ENCODE measurements at regions not wholly inside any gene's neighbourhood (a gene's known extent, or its start where the extent isn't known, plus 50 kb on each side); places are given as distances from the start of the nearest gene placed in this dataset.

DNA sequence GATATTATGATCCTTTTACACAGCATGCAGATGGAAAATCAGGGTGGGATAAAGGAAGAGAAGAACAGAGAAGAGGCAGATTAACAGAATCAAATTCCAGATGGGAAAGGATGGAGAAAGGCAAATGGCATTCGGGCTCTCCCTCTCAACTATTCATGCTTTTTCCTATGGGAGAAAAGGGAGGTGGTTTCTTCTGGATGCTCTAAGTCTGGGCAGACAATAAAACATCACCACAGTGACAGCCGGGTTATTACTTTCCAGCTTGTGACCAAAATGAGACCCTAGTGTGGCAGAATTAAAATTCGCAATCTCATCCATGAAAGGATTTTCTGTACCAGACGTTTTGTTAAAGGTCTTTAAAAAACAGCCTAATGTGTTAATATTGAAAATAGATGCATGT is 440.7 kb downstream of the RND3 start:
- no peak for DNase-seq
- no peaks in the 10 kb centered on the region for H3K27me3 ChIP-seq (ENCODE audit: control insufficient read depth, insufficient read depth, low read length)
- H3K36me3 ChIP-seq (replicated peaks; ENCODE audit: control insufficient read depth, insufficient read depth, low read length): no peaks in the 10 kb centered on the region
- no peak overlapping the region for H3K4me3 ChIP-seq (ENCODE audit: insufficient read depth, low read depth, low read length)

GRCh38 chr2:150046211-150046610 is 441.3 kb downstream of the RND3 start:
- Histone ChIP-seq H3K36me3 (replicated peaks; ENCODE audit: control insufficient read depth, insufficient read depth, low read length) (no peaks in the 10 kb centered on the region), H3K4me3 (ENCODE audit: insufficient read depth, low read depth, low read length) (no peak overlapping the region), H3K27me3 (ENCODE audit: control insufficient read depth, insufficient read depth, low read length) (no peaks in the 10 kb centered on the region)
- no peak for DNase-seq

GRCh38 chr2:150045601-150046000 is 441.9 kb downstream of the RND3 start:
- no peak for DNase-seq
- Histone ChIP-seq H3K36me3 (replicated peaks; ENCODE audit: control insufficient read depth, insufficient read depth, low read length) (no peaks in the 10 kb centered on the region), H3K27me3 (ENCODE audit: control insufficient read depth, insufficient read depth, low read length) (no peaks in the 10 kb centered on the region), H3K4me3 (ENCODE audit: insufficient read depth, low read depth, low read length) (no peak overlapping the region)

DNA sequence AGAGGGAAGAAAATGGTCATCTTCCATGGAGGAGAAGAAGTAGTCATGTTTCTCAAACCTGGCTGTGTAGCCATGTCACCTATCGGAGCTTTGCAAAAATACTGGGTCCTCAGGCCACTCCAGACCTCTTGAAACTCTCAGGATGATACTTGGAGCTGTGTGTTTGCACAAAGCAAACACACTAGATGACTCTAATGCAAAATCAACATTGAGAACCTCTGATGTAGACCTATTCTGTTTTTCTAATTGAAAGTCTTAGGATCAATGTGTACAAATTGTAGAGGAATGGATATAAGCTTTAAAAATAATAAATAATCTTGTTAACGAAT is 444.3 kb downstream of the RND3 start:
- Histone ChIP-seq H3K36me3 (replicated peaks; ENCODE audit: control insufficient read depth, insufficient read depth, low read length) (no peaks in the 10 kb centered on the region), H3K4me3 (ENCODE audit: insufficient read depth, low read depth, low read length) (no peak overlapping the region), H3K27me3 (ENCODE audit: control insufficient read depth, insufficient read depth, low read length) (no peaks in the 10 kb centered on the region)
- DNase-seq: no peak

- no peak for DNase-seq
- H3K36me3 ChIP-seq (replicated peaks; ENCODE audit: control insufficient read depth, insufficient read depth, low read length): no peaks in the 10 kb centered on the region
- H3K27me3 ChIP-seq (ENCODE audit: control insufficient read depth, insufficient read depth, low read length): no peaks in the 10 kb centered on the region
- no peak overlapping the region for H3K4me3 ChIP-seq (ENCODE audit: insufficient read depth, low read depth, low read length)
Observed at GRCh38 chr2:150042500-150043171, 444.8 kb downstream of the RND3 start.

DNA sequence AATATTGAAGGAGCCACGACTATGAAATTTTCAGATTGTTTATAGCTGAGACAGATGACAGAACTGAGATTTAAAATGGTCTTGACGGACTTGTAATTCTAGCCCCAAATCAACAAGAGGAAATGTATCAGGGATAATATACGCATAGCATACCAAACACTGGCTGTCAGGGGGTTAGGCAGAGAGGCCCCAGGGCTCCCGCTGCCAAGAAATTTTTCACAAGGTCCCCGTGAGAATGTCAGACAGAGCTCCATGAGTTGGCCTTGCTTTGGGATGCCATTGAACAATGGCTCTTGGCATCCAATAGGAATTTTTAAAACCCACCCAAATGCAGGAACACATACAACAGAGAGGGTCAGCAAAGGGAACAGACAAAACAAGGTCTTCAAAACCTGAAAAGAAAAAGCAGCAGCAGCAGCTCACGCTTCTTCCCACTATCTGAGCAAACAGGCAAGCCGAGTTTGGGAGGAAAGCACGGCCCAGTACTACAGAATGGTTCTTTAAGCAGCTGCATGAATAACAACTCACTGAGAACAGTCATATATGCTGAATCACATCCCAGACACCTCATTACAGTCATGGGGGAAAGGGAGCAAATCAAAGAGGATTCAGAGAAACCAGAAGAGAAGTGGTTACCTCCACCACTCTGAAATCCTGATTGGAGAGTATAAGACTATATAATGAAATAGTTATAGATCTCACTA is 445.6 kb downstream of the RND3 start:
- Histone ChIP-seq H3K27me3 (ENCODE audit: control insufficient read depth, insufficient read depth, low read length) (no peaks in the 10 kb centered on the region), H3K4me3 (ENCODE audit: insufficient read depth, low read depth, low read length) (no peak overlapping the region), H3K36me3 (replicated peaks; ENCODE audit: control insufficient read depth, insufficient read depth, low read length) (no peaks in the 10 kb centered on the region)
- DNase-seq: no peak

GRCh38 chr2:150036622-150037021 is 449.0 kb upstream of the MMADHC start:
- H3K27me3 ChIP-seq (ENCODE audit: control insufficient read depth, insufficient read depth, low read length): no peaks in the 10 kb centered on the region
- H3K36me3 ChIP-seq (replicated peaks; ENCODE audit: control insufficient read depth, insufficient read depth, low read length): no peaks in the 10 kb centered on the region
- no peak overlapping the region for H3K4me3 ChIP-seq (ENCODE audit: insufficient read depth, low read depth, low read length)
- DNase-seq: no peak

- H3K4me3 ChIP-seq (ENCODE audit: insufficient read depth, low read depth, low read length): no peak overlapping the region
- DNase-seq: no peak
- H3K27me3 ChIP-seq (ENCODE audit: control insufficient read depth, insufficient read depth, low read length): no peaks in the 10 kb centered on the region
- no peaks in the 10 kb centered on the region for H3K36me3 ChIP-seq (replicated peaks; ENCODE audit: control insufficient read depth, insufficient read depth, low read length)
Observed at GRCh38 chr2:150034665-150035064, 447.1 kb upstream of the MMADHC start.

DNA sequence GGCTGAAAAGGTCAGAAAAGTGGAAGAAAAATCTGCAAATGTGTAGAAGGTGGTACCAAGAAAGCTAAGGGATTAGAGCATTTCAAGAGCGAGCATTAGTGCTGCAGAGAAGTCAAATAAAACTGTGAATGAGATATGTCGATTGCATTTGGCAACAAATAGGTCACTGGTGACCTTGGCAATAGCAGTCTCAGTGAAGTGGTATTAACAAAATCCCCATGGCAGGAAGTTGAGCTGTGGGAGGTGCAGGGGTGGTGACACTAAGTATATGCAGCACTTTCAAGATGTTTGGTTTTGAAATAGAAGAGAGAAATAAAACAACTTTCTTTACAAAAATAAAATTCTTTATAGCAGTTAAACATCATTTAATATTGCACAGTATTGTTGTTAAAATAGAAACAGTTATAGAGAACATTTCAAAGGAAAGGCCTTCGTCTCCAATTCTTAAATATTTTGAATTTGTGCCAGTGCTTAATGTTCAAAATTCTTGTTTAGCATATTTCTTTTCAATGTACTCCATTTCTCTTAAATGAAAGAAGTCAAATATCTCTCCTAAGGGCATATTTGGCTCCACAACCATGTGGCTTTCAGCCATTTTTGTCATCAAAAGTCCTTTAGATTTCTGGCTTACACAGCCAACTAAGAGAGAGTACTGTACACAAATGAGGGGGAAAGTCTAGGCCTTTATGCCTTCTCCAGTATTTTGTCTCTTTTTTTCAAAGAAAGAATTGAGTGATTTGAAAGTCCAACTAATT is 443.0 kb upstream of the MMADHC start:
- DNase-seq: no peak
- H3K27me3 ChIP-seq (ENCODE audit: control insufficient read depth, insufficient read depth, low read length): no peaks in the 10 kb centered on the region
- H3K4me3 ChIP-seq (ENCODE audit: insufficient read depth, low read depth, low read length): no peak overlapping the region
- H3K36me3 ChIP-seq (replicated peaks; ENCODE audit: control insufficient read depth, insufficient read depth, low read length): no peaks in the 10 kb centered on the region

DNA sequence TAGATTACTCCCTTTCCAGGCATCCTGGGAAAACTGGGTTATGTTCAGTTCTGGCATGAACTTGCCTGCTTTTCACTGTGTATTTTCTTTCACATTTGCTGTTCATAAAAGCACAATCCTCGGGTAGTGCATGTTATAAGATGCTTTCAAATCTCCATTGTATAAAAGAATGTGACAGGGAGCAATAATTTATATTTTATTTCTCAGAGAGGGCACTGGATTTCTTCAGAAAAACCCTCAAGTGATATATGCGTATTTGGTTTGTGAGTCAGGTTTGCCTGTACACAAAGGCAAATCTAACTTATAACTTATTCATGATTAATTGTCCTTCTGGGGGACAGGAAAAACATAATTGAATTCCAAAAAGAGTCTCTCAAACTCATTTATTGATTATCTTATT is 440.7 kb upstream of the MMADHC start:
- Histone ChIP-seq H3K27me3 (ENCODE audit: control insufficient read depth, insufficient read depth, low read length) (no peaks in the 10 kb centered on the region), H3K36me3 (replicated peaks; ENCODE audit: control insufficient read depth, insufficient read depth, low read length) (no peaks in the 10 kb centered on the region), H3K4me3 (ENCODE audit: insufficient read depth, low read depth, low read length) (no peak overlapping the region)
- no peak for DNase-seq

GRCh38 chr2:150027164-150027563 is 439.6 kb upstream of the MMADHC start:
- H3K27me3 ChIP-seq (ENCODE audit: control insufficient read depth, insufficient read depth, low read length): no peaks in the 10 kb centered on the region
- no peak overlapping the region for H3K4me3 ChIP-seq (ENCODE audit: insufficient read depth, low read depth, low read length)
- no peak for DNase-seq
- H3K36me3 ChIP-seq (replicated peaks; ENCODE audit: control insufficient read depth, insufficient read depth, low read length): no peaks in the 10 kb centered on the region

DNA sequence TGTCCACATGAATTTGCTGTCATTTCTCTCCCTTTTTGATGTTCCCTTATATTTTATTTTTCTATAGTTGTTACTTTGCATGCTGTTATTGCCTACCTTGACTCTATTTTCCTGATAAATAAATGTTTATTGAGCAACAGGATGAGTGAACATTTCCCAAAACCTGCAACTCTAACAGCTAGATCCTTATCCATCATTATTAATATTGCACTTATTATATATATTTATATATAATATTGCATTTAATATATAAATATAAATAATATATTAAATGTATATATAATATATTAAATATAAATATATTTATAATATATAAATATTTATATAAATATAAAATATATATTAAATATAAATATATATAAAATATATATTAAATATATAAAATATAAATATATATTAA is 436.1 kb upstream of the MMADHC start:
- DNase-seq: no peak
- Histone ChIP-seq H3K27me3 (ENCODE audit: control insufficient read depth, insufficient read depth, low read length) (no peaks in the 10 kb centered on the region), H3K4me3 (ENCODE audit: insufficient read depth, low read depth, low read length) (no peak overlapping the region), H3K36me3 (replicated peaks; ENCODE audit: control insufficient read depth, insufficient read depth, low read length) (no peaks in the 10 kb centered on the region)

DNA sequence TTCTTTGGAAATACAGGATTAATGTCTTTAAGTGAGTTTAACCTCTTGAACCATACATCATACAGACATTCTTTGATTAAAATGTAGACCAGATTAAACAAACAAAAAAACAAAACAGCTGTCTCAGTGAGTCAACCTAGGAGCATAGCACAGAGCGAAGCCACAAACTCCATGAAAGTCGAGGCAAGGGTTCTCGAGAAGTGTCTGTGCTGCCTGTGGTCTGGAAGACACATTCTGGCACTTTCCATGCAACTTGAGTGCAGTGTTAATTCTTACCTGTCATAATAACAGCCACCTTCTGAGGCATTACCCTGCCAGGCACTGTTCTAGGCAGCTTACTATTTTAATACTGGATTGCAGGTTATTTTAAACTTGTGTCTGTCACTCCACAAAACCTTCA is 435.5 kb upstream of the MMADHC start:
- no peak for DNase-seq
- Histone ChIP-seq H3K36me3 (replicated peaks; ENCODE audit: control insufficient read depth, insufficient read depth, low read length) (no peaks in the 10 kb centered on the region), H3K4me3 (ENCODE audit: insufficient read depth, low read depth, low read length) (no peak overlapping the region), H3K27me3 (ENCODE audit: control insufficient read depth, insufficient read depth, low read length) (no peaks in the 10 kb centered on the region)

DNA sequence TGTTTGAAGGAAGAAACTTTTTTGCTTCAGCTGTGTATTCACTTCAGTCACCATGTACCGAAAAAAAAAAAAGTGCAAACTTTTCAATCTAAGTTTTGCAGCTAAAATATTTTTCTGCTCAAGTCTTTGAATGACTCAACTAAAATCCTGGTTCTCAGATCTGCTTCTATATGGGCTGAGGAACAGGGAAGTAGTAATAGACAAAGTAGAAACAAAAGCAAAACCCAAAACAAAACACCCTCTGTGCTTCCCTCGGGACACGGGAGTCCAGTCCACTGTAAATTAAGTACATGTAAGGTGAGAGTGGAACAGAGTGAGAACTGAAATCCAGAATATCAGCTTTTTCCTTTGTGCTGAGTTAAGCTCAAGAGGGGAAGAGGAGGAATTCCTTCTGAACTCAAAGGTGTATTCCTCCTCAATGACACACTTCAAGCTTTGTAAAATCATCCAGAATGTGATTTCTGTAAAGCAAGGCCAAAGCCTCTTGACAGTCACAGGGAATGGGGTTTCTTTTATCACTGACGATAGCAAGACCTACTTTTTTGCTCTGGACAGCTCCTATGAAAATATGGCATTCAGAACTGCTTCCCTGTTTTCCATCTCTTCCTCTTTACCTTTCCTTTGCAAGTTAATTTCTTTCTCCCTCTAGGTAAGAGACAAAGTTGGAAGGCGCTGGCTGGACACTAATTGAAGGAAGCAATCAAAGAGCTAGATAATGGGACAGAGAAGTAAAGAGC is 433.5 kb upstream of the MMADHC start:
- no peaks in the 10 kb centered on the region for H3K36me3 ChIP-seq (replicated peaks; ENCODE audit: control insufficient read depth, insufficient read depth, low read length)
- no peak for DNase-seq
- no peak overlapping the region for H3K4me3 ChIP-seq (ENCODE audit: insufficient read depth, low read depth, low read length)
- H3K27me3 ChIP-seq (ENCODE audit: control insufficient read depth, insufficient read depth, low read length): no peaks in the 10 kb centered on the region

GRCh38 chr2:150020221-150020620 is 432.6 kb upstream of the MMADHC start:
- H3K4me3 ChIP-seq (ENCODE audit: insufficient read depth, low read depth, low read length): no peak overlapping the region
- H3K27me3 ChIP-seq (ENCODE audit: control insufficient read depth, insufficient read depth, low read length): no peaks in the 10 kb centered on the region

More at GRCh38 chr2:150020221-150020620, 432.6 kb upstream of the MMADHC start:
- DNase-seq: no peak
- no peaks in the 10 kb centered on the region for H3K36me3 ChIP-seq (replicated peaks; ENCODE audit: control insufficient read depth, insufficient read depth, low read length)
